PC-9 (cell line): ENCODE measurements at regions not wholly inside any gene's neighbourhood (a gene's known extent, or its start where the extent isn't known, plus 50 kb on each side); places are given as distances from the start of the nearest gene placed in this dataset.
"Not testable (repeated sequence)": the region's sequence is repeated elsewhere in the genome, so short reads cannot be mapped to it uniquely, and the experiment has no call there.

ENCODE experiments used
- EZH2 ChIP-seq: fragments of 200-600 bp; sonication (generic); IDR thresholded peaks from 2 replicates; pipeline ENCODE4 v1.8.0; 2017; ENCODE audit warnings: antibody characterized with exemption, low read depth
- TF ChIP-seq, protein P1 (sequence below): fragments of 200-600 bp; sonication (generic); conservative IDR thresholded peaks from 2 replicates; pipeline ENCODE4 v1.6.1; 2017; ENCODE audit warnings: mixed run types, antibody characterized with exemption, mild to moderate bottlenecking, moderate library complexity

DNA sequence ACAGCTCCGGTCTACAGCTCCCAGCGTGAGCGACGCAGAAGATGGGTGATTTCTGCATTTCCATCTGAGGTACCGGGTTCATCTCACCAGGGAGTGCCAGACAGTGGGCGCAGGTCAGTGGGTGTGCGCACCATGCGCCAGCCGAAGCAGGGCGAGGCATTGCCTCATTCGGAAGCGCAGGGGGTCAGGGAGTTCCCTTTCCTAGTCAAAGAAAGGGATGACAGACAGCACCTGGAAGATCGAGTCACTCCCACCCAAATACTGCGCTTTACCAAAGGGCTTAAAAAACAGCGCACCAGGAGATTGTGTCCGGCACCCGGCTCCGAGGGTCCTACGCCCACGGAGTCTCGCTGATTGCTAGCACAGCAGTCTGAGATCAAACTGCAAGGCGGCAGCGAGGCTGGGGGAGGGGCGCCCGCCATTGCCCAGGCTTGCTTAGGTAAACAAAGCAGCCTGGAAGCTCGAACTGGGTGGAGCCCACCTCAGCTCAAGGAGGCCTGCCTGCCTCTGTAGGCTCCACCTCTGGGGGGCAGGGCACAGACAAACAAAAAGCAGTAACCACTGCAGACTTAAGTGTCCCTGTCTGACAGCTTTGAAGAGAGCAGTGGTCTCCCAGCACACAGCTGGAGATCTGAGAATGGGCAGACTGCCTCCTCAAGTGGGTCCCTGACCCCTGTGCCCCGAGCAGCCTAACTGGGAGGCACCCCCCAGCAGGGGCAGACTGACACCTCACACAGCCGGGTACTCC, 144.5 kb downstream of the TMEM167A start:
- TF ChIP-seq, protein P1, sequence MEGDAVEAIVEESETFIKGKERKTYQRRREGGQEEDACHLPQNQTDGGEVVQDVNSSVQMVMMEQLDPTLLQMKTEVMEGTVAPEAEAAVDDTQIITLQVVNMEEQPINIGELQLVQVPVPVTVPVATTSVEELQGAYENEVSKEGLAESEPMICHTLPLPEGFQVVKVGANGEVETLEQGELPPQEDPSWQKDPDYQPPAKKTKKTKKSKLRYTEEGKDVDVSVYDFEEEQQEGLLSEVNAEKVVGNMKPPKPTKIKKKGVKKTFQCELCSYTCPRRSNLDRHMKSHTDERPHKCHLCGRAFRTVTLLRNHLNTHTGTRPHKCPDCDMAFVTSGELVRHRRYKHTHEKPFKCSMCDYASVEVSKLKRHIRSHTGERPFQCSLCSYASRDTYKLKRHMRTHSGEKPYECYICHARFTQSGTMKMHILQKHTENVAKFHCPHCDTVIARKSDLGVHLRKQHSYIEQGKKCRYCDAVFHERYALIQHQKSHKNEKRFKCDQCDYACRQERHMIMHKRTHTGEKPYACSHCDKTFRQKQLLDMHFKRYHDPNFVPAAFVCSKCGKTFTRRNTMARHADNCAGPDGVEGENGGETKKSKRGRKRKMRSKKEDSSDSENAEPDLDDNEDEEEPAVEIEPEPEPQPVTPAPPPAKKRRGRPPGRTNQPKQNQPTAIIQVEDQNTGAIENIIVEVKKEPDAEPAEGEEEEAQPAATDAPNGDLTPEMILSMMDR: not testable (repeated sequence)
- TF ChIP-seq EZH2: not testable (repeated sequence)
